GM18519 (cell line): ENCODE measurements at regions not wholly inside any gene's neighbourhood (a gene's known extent, or its start where the extent isn't known, plus 50 kb on each side); places are given as distances from the start of the nearest gene placed in this dataset.

ENCODE experiments used
- ATAC-seq: cut with Tn5 transposase; IDR thresholded peaks from one replicate; pipeline ENCODE4 v1.9.1; 2021; ENCODE audit warnings: mild to moderate bottlenecking, moderate library complexity; ENCODE audit not compliant: unreplicated experiment, low FRiP score

- no peak for ATAC-seq
Measured at GRCh38 chr1:219681876-219682275, 69.0 kb upstream of the ZC3H11B start.

GRCh38 chr1:219676012-219676765 is 63.3 kb upstream of the ZC3H11B start:
- no peak for ATAC-seq

GRCh38 chr1:219670426-219671149 is 57.7 kb upstream of the ZC3H11B start:
- ATAC-seq = no peak

GRCh38 chr1:219669556-219669955 is 56.7 kb upstream of the ZC3H11B start:
- no peak for ATAC-seq

GRCh38 chr1:219669042-219669441 is 56.1 kb upstream of the ZC3H11B start:
- no peak for ATAC-seq

- ATAC-seq = no peak
Measured at GRCh38 chr1:219668446-219668845, 55.5 kb upstream of the ZC3H11B start.

- ATAC-seq = no peak
Measured at GRCh38 chr1:219666242-219666641, 53.3 kb upstream of the ZC3H11B start.

- ATAC-seq = no peak
Measured at GRCh38 chr1:219665089-219665488, 52.2 kb upstream of the ZC3H11B start.

GRCh38 chr1:219664310-219665029 is 51.6 kb upstream of the ZC3H11B start:
- ATAC-seq = no peak
